ELF-1 (cell line): ENCODE measurements at regions not wholly inside any gene's neighbourhood (a gene's known extent, or its start where the extent isn't known, plus 50 kb on each side); places are given as distances from the start of the nearest gene placed in this dataset.

ENCODE experiments used
- DNase-seq: peaks from one replicate; pipeline ENCODE4 v3.0.0-alpha.2; 2016; ENCODE audit warnings: low read depth, low spot score

- DNase-seq, result no peak
These were observed 724.4 kb upstream of the ROBO1 start for GRCh38 chr3:80492162-80492561.

- DNase-seq, result no peak
These were observed 705.2 kb upstream of the ROBO1 start for GRCh38 chr3:80472961-80473360.

GRCh38 chr3:80472459-80472858 is 704.7 kb upstream of the ROBO1 start:
- no peak for DNase-seq

- no peak for DNase-seq
These were observed 702.6 kb upstream of the ROBO1 start for GRCh38 chr3:80470433-80470832.

- DNase-seq, result no peak
These were observed 697.9 kb upstream of the ROBO1 start for GRCh38 chr3:80465746-80466145.

- no peak for DNase-seq
These were observed 683.6 kb upstream of the ROBO1 start for GRCh38 chr3:80451393-80451792.

GRCh38 chr3:80445641-80446040 is 677.8 kb upstream of the ROBO1 start:
- DNase-seq, result no peak

- no peak for DNase-seq
These were observed 677.3 kb upstream of the ROBO1 start for GRCh38 chr3:80445053-80445452.

GRCh38 chr3:80439490-80439889 is 671.7 kb upstream of the ROBO1 start:
- no peak for DNase-seq

- no peak for DNase-seq
These were observed 666.6 kb upstream of the ROBO1 start for GRCh38 chr3:80434366-80434765.

- no peak for DNase-seq
These were observed 657.2 kb upstream of the ROBO1 start for GRCh38 chr3:80424951-80425350.

GRCh38 chr3:80408030-80408721 is 640.4 kb upstream of the ROBO1 start:
- DNase-seq, result no peak

- DNase-seq, result no peak
These were observed 637.8 kb upstream of the ROBO1 start for GRCh38 chr3:80405618-80406017.

- no peak for DNase-seq
These were observed 627.2 kb upstream of the ROBO1 start for GRCh38 chr3:80395023-80395422.

- DNase-seq, result no peak
These were observed 623.8 kb upstream of the ROBO1 start for GRCh38 chr3:80391573-80391972.

- DNase-seq, result no peak
These were observed 617.0 kb upstream of the ROBO1 start for GRCh38 chr3:80384811-80385210.

GRCh38 chr3:80374423-80374822 is 606.6 kb upstream of the ROBO1 start:
- DNase-seq, result no peak

GRCh38 chr3:80368616-80369015 is 600.8 kb upstream of the ROBO1 start:
- DNase-seq, result no peak

GRCh38 chr3:80366808-80367548 is 599.2 kb upstream of the ROBO1 start:
- no peak for DNase-seq

- DNase-seq, result no peak
These were observed 590.0 kb upstream of the ROBO1 start for GRCh38 chr3:80357761-80358160.

GRCh38 chr3:80355144-80355543 is 587.3 kb upstream of the ROBO1 start:
- DNase-seq, result no peak

GRCh38 chr3:80351201-80351600 is 583.4 kb upstream of the ROBO1 start:
- DNase-seq, result no peak

- no peak for DNase-seq
These were observed 583.0 kb upstream of the ROBO1 start for GRCh38 chr3:80350771-80351170.
